ENCODE measurements at regions not wholly inside any gene's neighbourhood (a gene's known extent, or its start where the extent isn't known, plus 50 kb on each side); places are given as distances from the start of the nearest gene placed in this dataset.

DNA sequence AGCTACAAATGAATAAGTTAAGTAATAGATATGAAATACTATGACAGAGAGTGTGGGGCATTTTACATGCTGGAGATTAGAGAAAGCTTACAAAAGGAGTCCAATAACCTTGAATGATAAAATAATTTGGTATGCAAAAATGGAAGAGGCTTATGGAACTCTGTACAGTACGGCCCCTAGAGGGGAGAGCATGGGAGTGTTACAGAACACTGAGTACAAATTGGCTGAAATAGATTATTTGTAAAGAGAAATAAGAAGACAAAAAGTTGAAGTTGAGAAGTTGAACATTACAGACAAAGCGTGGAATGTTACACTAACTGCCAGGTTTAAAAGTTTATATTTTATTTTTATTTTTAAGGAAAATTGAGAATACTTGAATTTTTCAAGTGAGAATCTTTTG lies 192.1 kb upstream of the DOK6 start:
- TF ChIP-seq EP300 (conservative IDR thresholded peaks at IDR 0.05; ENCODE audit: poor library complexity, severe bottlenecking) (no peak), SMC3 (conservative IDR thresholded peaks at IDR 0.05; ENCODE audit: poor library complexity) (no peak), EZH2 (IDR thresholded peaks at IDR 0.05; ENCODE audit: borderline replicate concordance, insufficient read depth, low read length, poor library complexity, severe bottlenecking) (no peak)
- TF ChIP-seq, protein P1, sequence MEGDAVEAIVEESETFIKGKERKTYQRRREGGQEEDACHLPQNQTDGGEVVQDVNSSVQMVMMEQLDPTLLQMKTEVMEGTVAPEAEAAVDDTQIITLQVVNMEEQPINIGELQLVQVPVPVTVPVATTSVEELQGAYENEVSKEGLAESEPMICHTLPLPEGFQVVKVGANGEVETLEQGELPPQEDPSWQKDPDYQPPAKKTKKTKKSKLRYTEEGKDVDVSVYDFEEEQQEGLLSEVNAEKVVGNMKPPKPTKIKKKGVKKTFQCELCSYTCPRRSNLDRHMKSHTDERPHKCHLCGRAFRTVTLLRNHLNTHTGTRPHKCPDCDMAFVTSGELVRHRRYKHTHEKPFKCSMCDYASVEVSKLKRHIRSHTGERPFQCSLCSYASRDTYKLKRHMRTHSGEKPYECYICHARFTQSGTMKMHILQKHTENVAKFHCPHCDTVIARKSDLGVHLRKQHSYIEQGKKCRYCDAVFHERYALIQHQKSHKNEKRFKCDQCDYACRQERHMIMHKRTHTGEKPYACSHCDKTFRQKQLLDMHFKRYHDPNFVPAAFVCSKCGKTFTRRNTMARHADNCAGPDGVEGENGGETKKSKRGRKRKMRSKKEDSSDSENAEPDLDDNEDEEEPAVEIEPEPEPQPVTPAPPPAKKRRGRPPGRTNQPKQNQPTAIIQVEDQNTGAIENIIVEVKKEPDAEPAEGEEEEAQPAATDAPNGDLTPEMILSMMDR (IDR thresholded peaks at IDR 0.05; ENCODE audit: poor library complexity, severe bottlenecking): no peak

Data from neural cell (in vitro differentiated cells).